Peyer's patch (tissue), 4 donors: ENCODE measurements at regions not wholly inside any gene's neighbourhood (a gene's known extent, or its start where the extent isn't known, plus 50 kb on each side); places are given as distances from the start of the nearest gene placed in this dataset.

Source experiments
- DNase-seq, 3 donors: peaks; one replicate each; pipeline ENCODE4 v3.0.0-alpha.2; 2017 to 2019
- H3K27ac ChIP-seq, 4 donors: fragments of 200-600 bp; sonication (generic); one replicate each; pipeline ENCODE4 v1.5.1; 2016 to 2019
- H3K27me3 ChIP-seq, 2 donors: fragments of 200-600 bp; sonication (generic); one replicate each; pipeline ENCODE4 v1.5.1; 2019
- H3K36me3 ChIP-seq, 3 donors: fragments of 200-600 bp; sonication (generic); one replicate each; pipeline ENCODE4 v1.5.1; 2016 to 2019
- H3K4me1 ChIP-seq, 4 donors: fragments of 200-600 bp; sonication (generic); one replicate each; pipeline ENCODE4 v1.5.1; 2016 to 2019
- H3K4me3 ChIP-seq, 4 donors: fragments of 200-600 bp; sonication (generic); 1 replicate in 3 of 4; 2 replicates in 1 of 4; pipeline ENCODE4 v1.5.1; 2016 to 2019; ENCODE audit warnings: mild to moderate bottlenecking in 1 of 4
- H3K9me3 ChIP-seq, 4 donors: fragments of 200-600 bp; sonication (generic); one replicate each; pipeline ENCODE4 v1.5.1; 2016 to 2019; ENCODE audit warnings: mild to moderate bottlenecking in 1 of 4
- CTCF ChIP-seq, 6 experiments: fragments of 450-650 bp in 4 of 6; fragments of 200-600 bp in 2 of 6; sonication (generic) in 1 of 6; IDR thresholded peaks; one replicate each; pipeline ENCODE4 v1.5.1; 2017 to 2019; ENCODE audit warnings: antibody characterized with exemption in 6 of 6, mild to moderate bottlenecking in 3 of 6, moderate library complexity in 1 of 6
- POLR2A ChIP-seq, 2 donors: fragments of 450-650 bp; IDR thresholded peaks; one replicate each; pipeline ENCODE4 v1.5.1; 2017; ENCODE audit warnings: antibody characterized with exemption in 2 of 2, mild to moderate bottlenecking in 2 of 2, moderate library complexity in 2 of 2

GRCh38 chr17:13306310-13306962, 288.6 kb upstream of the ELAC2 start:
- H3K27me3 ChIP-seq = no peaks in the 10 kb centered on the region
- no peaks in the 10 kb centered on the region for H3K9me3 ChIP-seq
- no peak overlapping the region for H3K27ac ChIP-seq
- no peak for TF ChIP-seq POLR2A (IDR thresholded peaks at IDR 0.05)
- TF ChIP-seq CTCF (IDR thresholded peaks at IDR 0.05) = peak in 4 of 6 experiments; percentile 19 to 36 (median 30)
- no peaks in the 10 kb centered on the region for H3K36me3 ChIP-seq
- DNase-seq = no peak
- H3K4me3 ChIP-seq = no peak overlapping the region
- H3K4me1 ChIP-seq = no peaks in the 10 kb centered on the region

- no peak overlapping the region for H3K27ac ChIP-seq
- TF ChIP-seq CTCF (IDR thresholded peaks at IDR 0.05) (no peak), POLR2A (IDR thresholded peaks at IDR 0.05) (no peak)
- DNase-seq = no peak
- H3K4me3 ChIP-seq = no peak overlapping the region
- no peaks in the 10 kb centered on the region for H3K36me3 ChIP-seq
- H3K9me3 ChIP-seq = no peaks in the 10 kb centered on the region
- no peaks in the 10 kb centered on the region for H3K27me3 ChIP-seq
- no peaks in the 10 kb centered on the region for H3K4me1 ChIP-seq
Measured at GRCh38 chr17:13302983-13303382, 285.2 kb upstream of the ELAC2 start.

- H3K27me3 ChIP-seq = no peaks in the 10 kb centered on the region
- no peak for DNase-seq
- TF ChIP-seq POLR2A (IDR thresholded peaks at IDR 0.05) (no peak), CTCF (IDR thresholded peaks at IDR 0.05) (no peak)
- no peak overlapping the region for H3K27ac ChIP-seq
- H3K36me3 ChIP-seq = no peaks in the 10 kb centered on the region
- peaks cover 0 to 3% (median 0%) of the 10 kb centered on the region in 4 donors for H3K4me1 ChIP-seq
- no peaks in the 10 kb centered on the region for H3K9me3 ChIP-seq
- no peak overlapping the region for H3K4me3 ChIP-seq
Measured at GRCh38 chr17:13302419-13302818, 284.6 kb upstream of the ELAC2 start.

GRCh38 chr17:13297183-13297582, 279.4 kb upstream of the ELAC2 start:
- Histone ChIP-seq H3K9me3 (no peaks in the 10 kb centered on the region), H3K36me3 (no peaks in the 10 kb centered on the region), H3K27ac (no peak overlapping the region), H3K4me3 (no peak overlapping the region), H3K4me1 (peaks cover 0 to 6% (median 0%) of the 10 kb centered on the region in 4 donors), H3K27me3 (no peaks in the 10 kb centered on the region)
- TF ChIP-seq CTCF (IDR thresholded peaks at IDR 0.05) (no peak), POLR2A (IDR thresholded peaks at IDR 0.05) (no peak)
- DNase-seq = no peak

- no peak for DNase-seq
- TF ChIP-seq POLR2A (IDR thresholded peaks at IDR 0.05) = no peak
- TF ChIP-seq CTCF (IDR thresholded peaks at IDR 0.05) = no peak
- H3K36me3 ChIP-seq = no peaks in the 10 kb centered on the region
- no peak overlapping the region for H3K27ac ChIP-seq
- no peak overlapping the region for H3K4me3 ChIP-seq
- H3K4me1 ChIP-seq = peaks cover 0 to 6% (median 0%) of the 10 kb centered on the region in 4 donors
- H3K9me3 ChIP-seq = no peaks in the 10 kb centered on the region
- H3K27me3 ChIP-seq = no peaks in the 10 kb centered on the region
Measured at GRCh38 chr17:13293421-13293820, 275.6 kb upstream of the ELAC2 start.

GRCh38 chr17:13292291-13292690, 274.5 kb upstream of the ELAC2 start:
- no peak overlapping the region for H3K27ac ChIP-seq
- TF ChIP-seq POLR2A (IDR thresholded peaks at IDR 0.05) (no peak), CTCF (IDR thresholded peaks at IDR 0.05) (no peak)
- H3K36me3 ChIP-seq = no peaks in the 10 kb centered on the region
- peaks cover 0 to 2% (median 0%) of the 10 kb centered on the region in 4 donors for H3K4me1 ChIP-seq
- H3K4me3 ChIP-seq = no peak overlapping the region
- DNase-seq = no peak
- no peaks in the 10 kb centered on the region for H3K9me3 ChIP-seq
- no peaks in the 10 kb centered on the region for H3K27me3 ChIP-seq
